IMR-90 (cell line): ENCODE measurements at regions not wholly inside any gene's neighbourhood (a gene's known extent, or its start where the extent isn't known, plus 50 kb on each side); places are given as distances from the start of the nearest gene placed in this dataset.

Experiments used
- ATAC-seq: fragments of 200-7000 bp; cut with Tn5 transposase; 2 replicates; pipeline ENCODE4 v1.9.1; 2020; ENCODE audit warnings: low read depth, mild to moderate bottlenecking, moderate library complexity
- BruUV-seq: library from RNA; stranded (reverse); fragments of 400-500 nt; replicated peaks from 2 replicates; lab custom pipeline; 2021; lab: Mats Ljungman, UMichigan
- CTCF ChIA-PET: fragments of 300-600 bp; formaldehyde crosslinking; extraction: SDS; loops from one replicate; lab custom pipeline; 2021; ENCODE audit warnings: antibody characterized with exemption; lab: Yijun Ruan, JAX
- POLR2A ChIA-PET: fragments of 300-600 bp; sonication (Branson Sonifier 250); formaldehyde crosslinking; loops from one replicate; lab custom pipeline; 2022; ENCODE audit warnings: antibody characterized with exemption; ENCODE audit not compliant: unreplicated experiment; lab: Charles Lee
- DNase-seq: peaks from one replicate; pipeline ENCODE4 v3.0.0; 2013
- H2AFZ ChIP-seq: replicated peaks from 2 replicates; pipeline ENCODE3; 2013; ENCODE audit warnings: low read length, mild to moderate bottlenecking; ENCODE audit not compliant: poor library complexity
- H2AK5ac ChIP-seq: 2 replicates; pipeline ENCODE4 v1.6.1; 2013; ENCODE audit warnings: low read depth, low read length, inconsistent platforms
- H2AK9ac ChIP-seq: replicated peaks from 2 replicates; pipeline ENCODE3; 2013; ENCODE audit warnings: mild to moderate bottlenecking, low read depth, low read length, moderate library complexity; ENCODE audit not compliant: poor library complexity
- H2BK120ac ChIP-seq: 2 replicates; pipeline ENCODE4 v1.6.1; 2013; ENCODE audit warnings: low read depth, low read length, inconsistent platforms
- H2BK15ac ChIP-seq: 3 replicates; pipeline ENCODE4 v1.6.1; 2013; ENCODE audit warnings: low read depth, low read length, inconsistent platforms
- H2BK20ac ChIP-seq: 2 replicates; pipeline ENCODE4 v1.6.1; 2013; ENCODE audit warnings: low read depth, mild to moderate bottlenecking, inconsistent platforms, low read length, moderate library complexity
- H2BK5ac ChIP-seq: 2 replicates; pipeline ENCODE4 v1.6.1; 2013; ENCODE audit warnings: mild to moderate bottlenecking, low read depth, low read length, inconsistent platforms; ENCODE audit not compliant: poor library complexity, severe bottlenecking
- H3K14ac ChIP-seq: replicated peaks from 2 replicates; pipeline ENCODE4 v1.6.1; 2013; ENCODE audit warnings: low read depth, low read length, inconsistent platforms
- H3K18ac ChIP-seq: 2 replicates; pipeline ENCODE4 v1.6.1; 2013; ENCODE audit warnings: low read depth, low read length, control low read depth
- H3K23ac ChIP-seq: 2 replicates; pipeline ENCODE4 v1.6.1; 2013; ENCODE audit warnings: low read depth, low read length, inconsistent platforms
- H3K27ac ChIP-seq: 2 replicates; pipeline ENCODE4 v1.5.1; 2013; ENCODE audit warnings: mild to moderate bottlenecking, control low read depth, low read length; ENCODE audit not compliant: insufficient read depth
- H3K27me3 ChIP-seq: 2 replicates; pipeline ENCODE4 v1.6.1; 2013; ENCODE audit warnings: low read length; ENCODE audit not compliant: control insufficient read depth, insufficient read depth
- H3K36me3 ChIP-seq: 2 replicates; pipeline ENCODE4 v1.6.1; 2013; ENCODE audit warnings: low read length, mixed read lengths; ENCODE audit not compliant: control insufficient read depth, insufficient read depth
- H3K4ac ChIP-seq: 2 replicates; pipeline ENCODE4 v1.6.1; 2013; ENCODE audit warnings: low read depth, low read length, inconsistent platforms
- H3K4me1 ChIP-seq: 2 replicates; pipeline ENCODE4 v1.6.1; 2013; ENCODE audit warnings: low read length, mixed read lengths; ENCODE audit not compliant: control insufficient read depth, insufficient read depth
- H3K4me2 ChIP-seq: 2 replicates; pipeline ENCODE4 v1.6.1; 2013; ENCODE audit warnings: low read depth, mild to moderate bottlenecking, control low read depth, low read length, moderate library complexity
- H3K4me3 ChIP-seq: 2 replicates; pipeline ENCODE4 v1.5.1; 2013; ENCODE audit warnings: low read depth, mild to moderate bottlenecking, control low read depth, low read length, moderate library complexity; ENCODE audit not compliant: insufficient read depth
- H3K56ac ChIP-seq: 2 replicates; pipeline ENCODE4 v1.6.1; 2013; ENCODE audit warnings: low read length, inconsistent platforms; ENCODE audit not compliant: insufficient read depth; ENCODE audit errors: extremely low read depth
- H3K79me1 ChIP-seq, 2 experiments: 2 replicates each; pipeline ENCODE4 v1.6.1; 2013; ENCODE audit warnings: low read length in 2 of 2, inconsistent platforms in 1 of 2, low read depth in 1 of 2
- H3K9ac ChIP-seq: 2 replicates; pipeline ENCODE4 v1.6.1; 2013; ENCODE audit warnings: low read depth, low read length, control low read depth
- H3K9me1 ChIP-seq: 2 replicates; pipeline ENCODE4 v1.6.1; 2013; ENCODE audit warnings: low read length, inconsistent platforms; ENCODE audit not compliant: insufficient read depth
- H3K9me3 ChIP-seq: 2 replicates; pipeline ENCODE4 v1.6.1; 2013; ENCODE audit warnings: low read length; ENCODE audit not compliant: control insufficient read depth, insufficient read depth
- H4K20me1 ChIP-seq: 2 replicates; pipeline ENCODE4 v1.6.1; 2013; ENCODE audit warnings: low read length, inconsistent platforms; ENCODE audit not compliant: insufficient read depth
- H4K5ac ChIP-seq: 2 replicates; pipeline ENCODE4 v1.6.1; 2013; ENCODE audit warnings: mild to moderate bottlenecking, low read depth, low read length, control low read depth
- H4K8ac ChIP-seq, 2 experiments: 2 replicates each; pipeline ENCODE4 v1.6.1; 2013; ENCODE audit warnings: low read depth in 2 of 2, low read length in 2 of 2, control low read depth in 1 of 2, inconsistent platforms in 1 of 2
- H4K91ac ChIP-seq: 2 replicates; pipeline ENCODE4 v1.6.1; 2013; ENCODE audit warnings: low read depth, low read length, inconsistent platforms; ENCODE audit not compliant: insufficient read depth
- CTCF ChIP-seq: conservative IDR thresholded peaks from 2 replicates; pipeline ENCODE4 v1.5.1; 2012; ENCODE audit warnings: mild to moderate bottlenecking, low read depth, low read length, improper control_type of control experiment
- FOS ChIP-seq: fragments of 150-350 bp; IDR thresholded peaks from 2 replicates; pipeline ENCODE4 v1.6.1; 2016; ENCODE audit warnings: low read depth, low read length
- NFE2L2 ChIP-seq: fragments of 150-350 bp; IDR thresholded peaks from 2 replicates; pipeline ENCODE4 v1.6.1; 2016; ENCODE audit warnings: low read depth, mild to moderate bottlenecking, low read length
- USF2 ChIP-seq: fragments of 150-350 bp; IDR thresholded peaks from 2 replicates; pipeline ENCODE4 v1.6.1; 2017; ENCODE audit warnings: mild to moderate bottlenecking, antibody characterized with exemption, low read length, low read depth
- WGBS, 2 experiments: methylation state at CpG; one replicate each; pipeline versions ENCODE4 v1.1.5 to v1.1.7; 2013; ENCODE audit warnings: missing lambda C conversion rate in 2 of 2; ENCODE audit not compliant: insufficient read length in 1 of 2; ENCODE audit errors: extremely low coverage in 2 of 2; 5-methylcytosine and 5-hydroxymethylcytosine counted together
- dilution Hi-C: fragments of 300-500 bp; cut with HindIII; formaldehyde crosslinking; loops from one replicate; pipeline ENCODE4 v1.14.3; 2018; ENCODE audit warnings: low sequenced_read_pairs; ENCODE audit not compliant: unreplicated experiment
- in situ Hi-C: fragments of 300-500 bp; cut with MboI; formaldehyde crosslinking; loops from 3 replicates; pipeline ENCODE4 v1.14.3; 2019; ENCODE audit warnings: low sequenced_read_pairs, inconsistent platforms, mixed read lengths
- intact Hi-C: fragments of 100-400 bp; cut with micrococcal nuclease; formaldehyde crosslinking; loops from 2 replicates; pipeline ENCODE4 v1.10.0; 2022

GRCh38 chr10:18860186-18860585 lies 188.4 kb upstream of the MALRD1 start:
- Histone ChIP-seq H3K27ac (no peak overlapping the region), H4K8ac (no peak overlapping the region), H2BK5ac (no peak overlapping the region), H4K5ac (no peak overlapping the region), H3K18ac (no peak overlapping the region), H4K20me1 (no peaks in the 10 kb centered on the region), H3K56ac (no peak overlapping the region), H3K79me1 (no peaks in the 10 kb centered on the region), H2BK120ac (no peak overlapping the region), H3K4ac (no peak overlapping the region), H2AFZ (no peak overlapping the region), H2AK9ac (no peak overlapping the region), H2BK20ac (no peak overlapping the region), H3K9ac (no peak overlapping the region), H3K4me1 (no peaks in the 10 kb centered on the region), H3K27me3 (no peaks in the 10 kb centered on the region), H3K23ac (no peak overlapping the region), H3K9me3 (no peaks in the 10 kb centered on the region), H4K91ac (no peak overlapping the region), H3K9me1 (no peaks in the 10 kb centered on the region), H2BK15ac (no peak overlapping the region), H3K36me3 (no peaks in the 10 kb centered on the region), H2AK5ac (no peak overlapping the region), H3K14ac (no peak overlapping the region), H3K4me3 (no peak overlapping the region), H3K4me2 (peak overlapping the region; percentile 40; the same call in 1 of the 2 replicates)
- no TSS peak for BruUV-seq
- CTCF ChIA-PET, result interaction anchor here (0.6 kb wide), 1 partner anchor 121 kb away, joined by 3 read pairs; no protein-coding TSS in a partner anchor
- in situ Hi-C loops, result no loop called here
- intact Hi-C loops, result no loop called here
- dilution Hi-C loops, result no loop called here
- DNase-seq (no peak), ATAC-seq (no peak)
- 0% methylated on average over 1 of the region's 7 CpGs; no CpG with 5 or more reads in 1 of the 2 experiments for WGBS, 2 experiments
- TF ChIP-seq CTCF (no peak), NFE2L2 (no peak), FOS (no peak), USF2 (no peak)
- POLR2A ChIA-PET, result no interaction called here
